Activated CD4-positive, alpha-beta T cell treated with anti-CD3 and anti-CD28 coated beads for 1 hour (primary cell): ENCODE measurements at regions not wholly inside any gene's neighbourhood (a gene's known extent, or its start where the extent isn't known, plus 50 kb on each side); places are given as distances from the start of the nearest gene placed in this dataset.

Experiments
- DNase-seq: peaks from one replicate; pipeline ENCODE4 v3.0.0-alpha.2; 2020

- DNase-seq = no peak
Measured at GRCh38 chr6:4401408-4402368, 266.3 kb upstream of the ECI2 start.

DNA sequence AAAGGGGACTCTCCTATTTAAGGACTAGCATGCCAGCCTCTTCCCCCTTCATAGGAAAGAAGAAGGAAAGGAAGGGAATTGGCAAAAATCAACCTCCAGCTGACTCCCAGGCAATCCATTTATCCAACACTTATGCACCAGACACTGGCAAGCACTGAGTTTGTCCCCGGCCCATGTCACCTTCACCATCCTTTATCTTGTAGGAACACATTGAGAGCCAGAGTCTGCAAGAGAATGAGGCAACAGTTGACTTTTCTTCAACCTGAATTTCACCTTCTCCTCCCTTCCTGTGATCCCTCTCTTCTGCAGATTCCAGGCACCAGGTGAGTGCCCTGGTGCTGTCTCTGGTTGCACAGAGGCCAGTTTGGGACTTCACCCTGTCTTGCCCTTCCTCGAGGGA lies 264.3 kb upstream of the ECI2 start:
- DNase-seq = no peak

GRCh38 chr6:4398791-4399190 lies 263.4 kb upstream of the ECI2 start:
- DNase-seq = no peak

GRCh38 chr6:4397307-4397706 lies 261.9 kb upstream of the ECI2 start:
- DNase-seq = no peak

DNA sequence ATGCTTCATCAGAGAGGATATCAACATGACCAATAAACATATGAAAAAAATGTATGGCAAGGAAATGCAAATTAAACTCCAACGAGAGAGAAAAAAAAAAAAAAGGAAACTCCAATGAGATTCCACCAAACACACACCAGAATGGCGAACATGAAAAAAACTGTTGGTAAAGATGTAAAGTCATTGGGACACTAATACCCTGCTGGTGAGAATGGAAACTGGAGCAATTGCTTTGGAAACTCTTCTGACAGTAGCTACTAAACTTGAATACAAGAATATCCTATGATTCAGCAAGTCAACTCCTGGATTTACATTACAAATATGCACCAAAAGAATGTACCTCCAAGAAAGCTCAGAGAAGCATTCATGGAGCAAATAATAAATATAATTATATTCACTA lies 260.7 kb upstream of the ECI2 start:
- no peak for DNase-seq

DNA sequence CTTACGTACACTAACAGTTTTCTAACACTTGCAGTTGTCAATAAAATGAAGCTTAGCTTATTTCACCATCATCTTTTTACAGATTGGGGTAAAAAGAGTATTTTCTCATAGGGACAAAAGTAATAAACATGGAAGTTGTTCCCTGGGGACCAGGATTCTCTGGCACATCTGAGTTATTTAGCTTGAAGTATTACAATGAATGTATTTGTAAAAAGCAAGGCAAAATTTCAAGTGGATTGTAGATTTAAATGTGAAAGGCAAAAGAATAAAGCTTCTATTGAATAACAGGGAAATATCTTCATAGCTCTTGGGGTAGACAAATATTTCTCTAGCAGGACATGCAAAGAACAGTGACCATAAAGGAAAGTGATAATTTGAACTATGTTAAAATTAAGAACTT lies 260.0 kb upstream of the ECI2 start:
- no peak for DNase-seq

DNA sequence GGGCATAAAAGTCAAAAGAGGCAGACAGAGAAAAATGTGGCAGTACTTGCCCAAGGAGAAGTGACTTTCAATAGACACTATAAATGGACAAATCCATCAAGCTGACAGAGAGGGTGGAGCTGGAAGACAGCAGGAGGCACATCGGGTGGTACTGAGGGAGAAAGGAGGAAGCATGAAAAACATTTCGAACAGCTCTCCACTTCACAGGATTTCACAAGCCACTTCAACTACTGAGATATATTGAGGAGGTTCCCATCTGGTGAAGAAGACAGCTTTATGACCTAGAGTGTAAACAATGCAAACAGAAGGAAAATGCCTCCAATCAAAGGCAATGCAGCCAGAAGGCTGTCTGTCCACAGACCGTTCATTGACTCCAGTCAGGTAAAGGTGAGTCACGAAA lies 259.4 kb upstream of the ECI2 start:
- DNase-seq = no peak

DNA sequence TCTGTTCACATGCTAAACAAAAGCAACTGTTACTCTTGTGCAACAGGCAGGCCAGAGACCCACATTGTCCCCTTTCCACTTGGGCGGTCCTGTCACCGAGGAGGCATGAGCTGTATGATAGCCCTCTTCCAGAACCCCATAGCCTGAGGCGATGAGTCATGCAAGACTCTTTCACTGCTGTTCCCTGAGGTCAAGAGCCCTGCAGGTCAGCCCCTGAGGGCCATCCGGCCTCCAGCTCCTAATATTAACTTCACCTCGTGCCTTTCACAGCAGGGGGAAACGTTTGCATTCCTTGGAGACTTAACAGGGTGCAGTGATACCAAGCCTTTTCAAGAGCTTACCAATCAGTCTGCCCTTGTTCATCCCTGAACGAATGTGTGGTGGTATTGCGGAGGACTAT lies 253.3 kb upstream of the ECI2 start:
- DNase-seq = no peak

DNA sequence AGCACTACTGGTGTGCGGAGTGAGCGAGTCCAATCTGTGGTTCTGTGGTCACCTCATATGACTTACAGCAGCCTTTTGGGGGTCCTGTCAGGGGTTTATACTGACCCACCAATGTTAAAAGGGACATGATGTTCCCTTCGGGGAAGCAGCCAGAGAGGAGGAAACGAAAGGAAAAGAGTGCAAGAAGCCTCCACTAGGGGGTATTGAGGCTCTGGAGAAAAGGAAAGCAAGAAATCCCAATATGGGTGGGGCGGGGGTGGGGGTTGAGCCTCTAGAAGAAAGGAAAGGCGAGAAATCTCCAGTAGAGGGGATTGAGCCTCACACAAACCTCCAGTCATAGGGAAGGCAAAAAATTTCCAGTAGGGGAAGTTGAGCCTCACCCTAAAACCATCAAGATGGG lies 249.3 kb upstream of the ECI2 start:
- DNase-seq = no peak

DNA sequence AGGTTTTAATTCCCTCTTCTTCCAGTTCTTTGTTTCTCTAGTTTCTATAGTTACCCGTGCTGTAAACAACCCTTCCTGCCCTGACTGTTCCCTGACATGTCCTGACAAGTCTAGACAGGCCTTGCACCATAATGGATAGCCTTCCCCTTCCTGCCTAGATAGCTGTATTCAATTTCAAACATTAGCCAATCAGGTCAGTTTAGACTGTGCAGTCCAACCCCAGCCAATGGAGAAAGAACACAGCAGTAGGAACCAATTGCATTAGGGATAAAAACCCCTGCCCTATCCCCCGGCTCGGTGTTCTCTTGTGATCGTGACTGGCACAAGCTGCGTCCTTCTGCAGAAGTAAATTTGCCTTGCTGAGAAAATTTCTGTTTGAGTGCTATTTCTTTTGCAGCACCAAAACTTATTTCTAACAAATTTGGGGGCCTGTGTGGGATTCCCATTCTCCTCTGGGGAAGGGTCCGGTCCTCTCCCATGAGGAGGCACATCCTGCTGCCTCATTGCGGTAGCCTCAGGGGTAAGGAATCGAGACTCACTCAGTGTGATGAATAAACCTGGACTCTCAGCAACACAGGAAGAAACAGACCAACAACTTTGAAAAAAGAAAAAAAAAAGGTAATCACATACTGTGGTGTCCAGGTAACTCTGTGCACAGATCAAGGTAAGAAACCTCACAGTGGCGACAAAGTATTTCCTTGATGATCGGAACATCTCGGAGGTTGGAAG lies 248.7 kb upstream of the ECI2 start:
- no peak for DNase-seq

DNA sequence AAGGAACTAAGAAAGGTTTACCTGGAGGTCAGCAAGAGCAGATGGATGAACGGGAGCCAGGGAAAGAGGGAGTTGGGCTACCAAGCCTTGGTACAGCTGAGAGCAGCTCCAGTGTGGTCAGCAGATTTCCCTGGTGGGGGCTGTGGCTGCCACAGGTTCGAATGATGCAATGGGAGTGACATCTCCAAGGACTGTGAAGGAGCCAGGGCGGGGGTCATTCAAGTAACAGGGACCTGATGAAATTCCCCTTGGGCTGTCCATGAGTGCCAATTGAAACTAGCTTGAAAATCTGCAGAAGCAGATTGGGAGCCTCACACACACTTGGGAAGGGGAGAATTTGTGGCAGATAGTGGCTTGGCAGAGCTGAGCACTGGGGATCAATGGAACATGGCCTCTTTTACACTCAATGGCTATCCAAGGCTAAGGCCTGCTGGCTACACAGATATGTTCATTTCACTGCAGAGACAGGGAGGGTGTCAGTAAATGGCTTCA lies 247.0 kb upstream of the ECI2 start:
- DNase-seq = no peak

DNA sequence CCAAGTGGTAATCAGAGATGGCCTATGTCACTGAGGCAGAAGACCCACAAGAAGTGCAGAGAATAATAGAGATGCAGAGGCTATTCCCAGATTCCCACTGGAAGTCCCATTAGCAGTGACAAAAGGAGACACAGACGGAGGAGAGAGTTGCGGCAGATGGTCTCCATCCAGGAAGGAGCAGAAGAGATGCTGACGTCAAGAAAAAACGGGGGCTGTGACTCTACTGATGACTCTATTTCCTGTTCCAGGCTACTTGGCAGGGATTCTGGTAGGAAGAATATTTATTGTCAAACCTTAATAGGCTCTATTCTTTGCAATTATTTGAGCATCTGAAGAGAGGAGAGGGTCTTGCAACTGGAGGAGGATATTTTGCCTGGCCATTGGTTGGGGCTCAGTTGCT lies 246.0 kb upstream of the ECI2 start:
- DNase-seq = no peak

DNA sequence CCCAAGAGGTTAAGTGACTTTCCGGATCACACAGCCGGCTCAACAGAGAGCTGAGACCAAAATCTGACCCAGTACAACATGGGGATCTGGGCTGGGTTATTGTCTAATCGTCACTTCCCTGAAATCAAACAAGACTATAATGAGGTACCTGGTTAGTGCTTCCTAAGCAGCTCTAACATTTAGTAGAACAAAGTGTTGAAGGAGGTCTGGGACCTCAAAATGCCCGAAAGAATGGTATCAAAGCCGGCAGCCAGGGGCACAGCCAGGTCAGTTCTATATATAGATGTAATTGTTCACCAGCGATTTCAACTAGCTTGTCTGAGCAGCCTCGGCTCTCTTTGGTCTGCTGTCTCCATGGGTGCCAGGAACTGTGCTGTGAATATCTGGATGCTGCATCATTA lies 245.5 kb upstream of the ECI2 start:
- no peak for DNase-seq

DNA sequence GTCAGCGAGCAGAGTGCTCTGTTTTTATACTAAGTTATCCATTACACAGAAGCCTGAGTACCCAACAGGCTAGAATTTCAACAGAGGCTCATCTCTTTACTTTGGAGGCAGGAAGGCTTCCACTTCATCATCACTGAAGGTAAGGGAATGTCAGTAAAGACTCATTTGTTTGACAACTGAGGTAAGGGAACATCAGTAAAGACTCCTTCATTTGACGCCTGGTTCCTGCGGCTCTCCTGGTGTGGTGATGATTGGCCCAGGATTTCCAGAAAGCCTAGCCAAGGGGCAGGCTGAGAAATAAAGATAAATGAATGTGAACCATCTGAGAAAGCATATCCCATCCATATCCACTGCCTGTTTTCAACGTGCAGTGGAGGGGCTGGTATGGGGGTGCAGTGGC lies 244.6 kb upstream of the ECI2 start:
- no peak for DNase-seq

GRCh38 chr6:4378319-4378996 lies 243.1 kb upstream of the ECI2 start:
- DNase-seq = no peak

- DNase-seq = no peak
Measured at GRCh38 chr6:4377603-4378002, 242.2 kb upstream of the ECI2 start.

- DNase-seq = no peak
Measured at GRCh38 chr6:4374216-4374615, 238.8 kb upstream of the ECI2 start.

GRCh38 chr6:4372866-4373265 lies 237.5 kb upstream of the ECI2 start:
- no peak for DNase-seq

DNA sequence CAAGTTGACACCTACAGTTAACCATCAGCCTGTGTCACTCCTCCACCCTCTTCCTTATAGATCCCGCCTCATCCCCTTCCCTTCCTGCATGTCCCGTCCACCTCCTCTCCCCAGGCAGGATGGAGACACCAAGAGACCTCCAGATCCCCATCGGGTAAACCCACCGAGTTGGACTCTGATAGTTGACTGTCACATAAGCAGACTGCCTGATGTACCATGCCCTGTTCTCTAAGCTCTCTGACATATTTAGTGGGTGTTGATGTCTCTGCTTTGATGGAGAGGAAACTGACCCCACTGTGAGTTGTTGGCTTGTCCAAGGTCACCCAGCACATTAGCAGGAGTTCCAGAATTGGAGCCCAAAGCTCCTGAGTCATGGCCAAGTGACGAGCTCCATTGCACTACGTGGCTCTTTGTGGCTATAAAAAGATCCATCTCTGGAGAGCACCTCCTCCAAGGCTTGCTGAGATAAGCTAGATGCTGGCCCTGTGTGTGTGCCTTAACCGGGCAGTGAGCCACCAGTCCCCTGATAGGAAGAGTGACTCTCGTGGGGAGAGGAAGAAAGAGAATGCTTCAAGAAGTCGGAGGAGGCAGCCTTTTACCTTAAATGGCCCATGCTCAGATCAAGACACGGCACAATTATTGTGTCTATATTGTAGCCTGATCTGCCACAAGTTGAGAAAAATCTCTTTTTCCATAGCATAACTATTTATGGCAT lies 236.0 kb upstream of the ECI2 start:
- DNase-seq = no peak

GRCh38 chr6:4370066-4370465 lies 234.7 kb upstream of the ECI2 start:
- no peak for DNase-seq

DNA sequence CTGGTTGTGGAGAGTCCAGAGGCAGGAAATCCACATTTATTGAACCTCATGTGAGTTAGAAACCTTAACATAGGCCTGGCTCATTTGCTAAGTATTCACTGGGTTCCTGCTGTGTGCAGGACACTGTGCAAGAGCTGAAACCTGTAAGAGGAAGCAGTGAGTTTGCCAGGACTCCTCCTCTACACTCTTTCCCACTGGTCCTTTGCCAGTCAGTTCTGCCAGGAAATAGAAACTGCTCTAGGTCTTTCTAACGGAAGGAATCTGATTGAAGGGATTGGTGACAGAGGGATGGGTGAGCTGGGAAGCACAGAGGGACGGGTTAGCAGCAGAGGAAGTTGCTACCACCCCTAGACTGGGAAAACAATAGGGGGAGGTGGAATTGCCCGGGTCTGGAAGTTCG lies 234.2 kb upstream of the ECI2 start:
- no peak for DNase-seq

GRCh38 chr6:4368649-4369048 lies 233.3 kb upstream of the ECI2 start:
- no peak for DNase-seq

DNA sequence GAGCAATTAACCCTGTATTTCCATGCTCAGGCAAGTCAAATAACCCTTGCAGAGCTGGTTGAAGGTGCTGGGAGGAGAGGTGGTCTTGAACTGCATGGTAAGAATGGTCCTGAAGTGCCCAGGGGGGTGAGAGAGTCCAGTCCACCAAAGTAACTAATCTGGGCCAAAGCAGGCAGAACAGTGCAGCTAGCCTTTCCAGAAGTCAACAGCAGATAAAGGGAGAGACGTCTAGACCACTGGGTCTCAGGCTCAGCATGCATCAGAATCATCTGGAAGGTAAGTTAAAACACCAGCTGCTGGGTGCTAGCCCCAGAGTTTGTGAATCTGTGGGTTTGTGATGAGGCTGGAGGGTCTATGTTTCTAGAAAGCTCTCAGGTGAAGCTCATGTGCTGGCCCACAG lies 232.3 kb upstream of the ECI2 start:
- DNase-seq = no peak
